DMS79 treated with DMSO at 0.1 percent for 48 hours (cell line): ENCODE measurements at regions not wholly inside any gene's neighbourhood (a gene's known extent, or its start where the extent isn't known, plus 50 kb on each side); places are given as distances from the start of the nearest gene placed in this dataset.
"Not testable (repeated sequence)": the region's sequence is repeated elsewhere in the genome, so short reads cannot be mapped to it uniquely, and the experiment has no call there.

Source experiments
- DNase-seq: peaks from one replicate; lab custom pipeline; 2025; lab: John Stamatoyannopoulos, UW

DNA sequence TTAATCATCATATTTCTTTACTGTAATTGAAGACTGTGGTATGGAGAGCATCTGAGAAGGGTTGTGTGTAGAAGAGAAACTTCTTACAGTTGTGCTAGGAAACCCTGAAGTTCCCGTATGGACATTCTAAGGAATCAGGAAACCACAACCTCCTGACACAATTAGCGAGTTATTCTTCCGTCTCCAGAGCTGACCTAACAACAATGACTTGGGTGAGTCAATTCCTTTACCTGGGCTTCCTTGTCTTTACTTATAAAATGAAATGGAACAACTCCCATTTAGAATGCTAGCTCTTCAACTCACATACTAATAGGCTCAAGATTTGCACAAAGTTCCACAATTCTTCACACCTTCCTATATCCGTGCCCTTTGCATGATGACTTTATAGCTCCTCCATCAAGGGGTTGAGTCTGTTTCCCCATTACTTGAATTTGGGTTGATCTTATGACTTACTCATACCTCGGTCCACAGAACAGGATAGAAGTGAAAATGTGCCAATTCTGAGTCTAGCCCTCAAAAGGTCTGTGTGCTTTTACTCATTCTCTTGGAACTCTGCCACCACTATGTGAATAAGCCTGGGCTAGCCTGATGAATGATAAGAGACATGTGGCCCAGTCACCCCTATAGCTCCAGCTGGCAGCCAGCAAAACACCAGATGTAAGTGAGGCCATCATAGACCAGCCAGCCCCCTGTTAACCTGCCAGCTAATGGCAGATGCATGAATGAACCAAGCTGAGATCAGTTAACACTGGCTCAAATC, 459.4 kb downstream of the ETNK1 start:
- DNase-seq = no peak

- no peak for DNase-seq
Measured at GRCh38 chr12:23088594-23088993, 463.6 kb downstream of the ETNK1 start.

DNA sequence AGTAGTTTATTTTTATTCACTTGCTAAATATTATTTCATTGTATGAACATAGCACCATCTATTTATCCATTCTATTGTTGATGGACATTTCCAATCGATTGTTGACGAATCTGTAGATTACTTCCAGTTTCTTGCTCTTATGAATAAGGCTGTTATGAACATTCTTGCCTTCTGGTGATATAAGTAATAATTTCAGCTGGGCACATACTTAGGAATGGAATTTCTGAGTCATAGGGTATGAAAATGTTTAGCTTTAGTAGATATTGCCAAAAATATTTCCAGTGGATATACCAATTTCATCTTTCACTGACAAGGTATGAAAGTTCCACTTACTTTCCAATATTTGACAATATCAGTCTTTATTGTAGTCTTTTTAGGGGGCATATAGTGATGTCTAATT, 468.5 kb downstream of the ETNK1 start:
- no peak for DNase-seq

DNA sequence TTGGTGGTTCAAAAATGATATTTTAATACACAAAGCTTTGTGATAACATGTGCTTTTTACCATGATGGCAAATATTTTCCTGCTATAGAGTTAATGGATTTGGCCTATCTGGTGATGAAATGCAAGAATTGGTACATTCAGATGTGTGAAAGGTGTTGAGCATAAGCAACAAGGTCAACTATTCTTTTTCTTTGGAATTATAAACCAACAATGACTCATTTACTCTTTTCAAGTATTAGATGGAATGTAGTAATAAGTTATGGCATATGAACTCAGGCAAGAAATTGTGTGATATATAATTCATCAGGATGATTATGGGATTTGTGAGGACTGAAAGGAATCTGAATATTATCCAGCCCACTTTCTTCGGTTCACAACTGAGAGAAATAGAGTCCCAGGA, 471.4 kb downstream of the ETNK1 start:
- no peak for DNase-seq

GRCh38 chr12:23098110-23098509, 473.1 kb downstream of the ETNK1 start:
- no peak for DNase-seq

GRCh38 chr12:23098517-23098916, 473.5 kb downstream of the ETNK1 start:
- DNase-seq = no peak

GRCh38 chr12:23099104-23099503, 474.1 kb downstream of the ETNK1 start:
- DNase-seq = no peak

- DNase-seq = no peak
Measured at GRCh38 chr12:23099604-23100003, 474.6 kb downstream of the ETNK1 start.

DNA sequence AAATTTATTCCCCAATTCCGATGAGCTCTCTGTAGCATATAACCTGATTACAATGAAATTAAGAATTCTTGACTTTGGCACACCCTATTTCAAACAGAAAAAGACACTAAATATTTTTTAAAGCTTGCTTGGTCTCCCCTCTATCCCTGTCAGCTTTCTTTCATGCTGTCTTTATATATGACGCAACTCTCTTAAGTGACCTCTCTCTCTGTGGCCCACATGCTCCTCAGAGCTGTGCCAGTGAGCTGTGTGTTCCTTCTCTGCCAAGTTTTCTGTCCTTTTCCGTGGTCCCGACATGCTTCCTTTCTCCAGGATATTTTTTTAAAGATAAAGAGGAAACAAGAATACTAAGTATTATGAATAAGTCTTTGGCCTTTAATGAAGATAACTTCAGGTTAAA, 484.0 kb downstream of the ETNK1 start:
- no peak for DNase-seq

- DNase-seq = no peak
Measured at GRCh38 chr12:23113781-23114180, 488.8 kb downstream of the ETNK1 start.

GRCh38 chr12:23115984-23116383, 491.0 kb downstream of the ETNK1 start:
- DNase-seq = no peak

DNA sequence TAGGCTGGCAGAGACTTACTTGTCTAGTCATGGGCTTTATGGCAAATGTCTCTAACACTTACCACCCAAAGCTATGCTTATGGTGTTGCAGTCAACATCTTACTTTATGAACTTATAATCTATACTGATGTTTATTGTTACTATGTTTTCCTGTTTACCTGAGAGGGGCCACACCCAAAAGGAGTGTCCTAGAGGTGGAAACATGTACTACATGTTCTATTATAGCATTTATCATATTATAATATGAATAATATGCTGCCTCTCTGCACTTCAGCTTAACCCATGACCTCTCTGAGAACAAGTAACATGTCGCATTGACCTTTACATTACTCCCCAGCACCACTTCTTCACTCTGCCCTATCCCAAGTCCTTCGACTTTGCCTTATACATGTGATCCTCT, 501.8 kb downstream of the ETNK1 start:
- no peak for DNase-seq

- DNase-seq = no peak
Measured at GRCh38 chr12:23127701-23128100, 502.7 kb downstream of the ETNK1 start.

DNA sequence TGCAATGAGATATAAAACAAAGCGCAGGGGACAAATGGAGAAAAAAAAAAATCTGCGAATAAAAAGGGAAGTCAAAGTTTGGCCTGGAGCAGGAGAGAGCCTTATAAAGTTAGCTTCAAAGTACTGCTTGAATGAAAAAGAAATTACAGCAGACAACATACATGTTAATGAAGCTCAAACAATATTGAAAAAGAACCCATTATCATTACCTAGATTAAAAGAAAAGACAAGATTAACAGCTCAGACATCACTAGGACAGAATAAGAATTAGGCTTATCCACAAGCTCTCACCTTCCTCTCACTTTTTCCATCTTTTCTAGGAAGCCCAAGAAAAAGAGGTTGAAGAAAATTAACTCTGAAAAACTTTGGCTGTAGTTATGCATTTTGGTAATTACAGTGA, 503.5 kb downstream of the ETNK1 start:
- DNase-seq = no peak

DNA sequence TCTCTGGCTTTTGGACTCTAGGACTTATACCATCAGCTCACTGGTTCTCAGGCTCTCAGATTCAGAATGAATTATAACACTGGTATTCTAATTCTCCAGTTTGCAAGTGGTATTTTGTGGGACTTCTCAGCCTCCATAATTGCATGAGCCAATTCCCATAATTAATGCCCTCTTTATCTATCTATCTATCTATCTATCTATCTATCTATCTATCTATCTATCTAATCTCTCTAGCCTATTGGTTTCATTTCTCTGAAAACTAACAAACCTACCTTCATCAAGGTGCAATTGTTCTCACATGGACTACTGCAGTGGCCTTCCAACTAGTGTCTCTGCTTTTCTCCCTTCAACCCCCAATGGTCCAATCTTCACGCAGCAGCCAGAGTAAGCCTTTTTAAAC, 507.4 kb downstream of the ETNK1 start:
- no peak for DNase-seq

DNA sequence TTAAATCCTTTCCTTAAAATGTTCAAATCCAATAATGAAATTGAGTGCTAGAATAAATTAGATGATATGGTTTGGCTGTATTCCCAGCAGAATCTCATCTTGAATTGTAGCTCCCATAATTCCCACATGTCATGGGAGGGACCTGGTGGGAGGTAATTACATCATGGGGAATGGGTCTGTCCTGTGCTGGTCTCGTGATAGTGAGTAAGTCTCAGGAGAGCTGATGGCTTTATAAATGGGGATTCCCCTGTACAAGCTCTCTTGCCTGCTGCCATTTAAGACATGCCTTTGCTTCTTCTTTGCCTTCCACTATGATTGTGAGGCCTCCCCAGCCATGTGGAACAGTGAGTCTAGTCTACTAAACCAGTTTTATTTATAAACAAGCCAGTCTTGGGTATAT, 508.5 kb downstream of the ETNK1 start:
- no peak for DNase-seq

GRCh38 chr12:23139026-23139425, 514.1 kb downstream of the ETNK1 start:
- no peak for DNase-seq

DNA sequence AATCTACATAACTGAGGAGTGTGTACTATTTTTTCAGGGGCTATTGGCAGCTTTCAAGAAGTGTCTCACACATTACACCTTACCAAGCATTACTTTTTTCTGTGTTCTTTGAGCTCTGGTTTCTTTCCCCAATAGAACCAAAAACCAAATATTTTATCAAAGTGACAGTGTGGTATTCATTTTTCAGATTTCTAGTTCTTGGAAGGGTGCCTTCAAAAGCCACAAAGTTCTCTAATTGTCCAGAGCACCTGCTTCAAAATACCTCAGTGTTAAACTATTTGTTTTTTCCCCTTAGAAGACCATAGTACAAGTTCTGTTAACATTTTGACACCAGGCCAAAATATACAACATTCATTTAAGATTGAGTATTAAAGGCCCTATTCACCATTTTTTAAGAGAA, 515.7 kb downstream of the ETNK1 start:
- DNase-seq = no peak

DNA sequence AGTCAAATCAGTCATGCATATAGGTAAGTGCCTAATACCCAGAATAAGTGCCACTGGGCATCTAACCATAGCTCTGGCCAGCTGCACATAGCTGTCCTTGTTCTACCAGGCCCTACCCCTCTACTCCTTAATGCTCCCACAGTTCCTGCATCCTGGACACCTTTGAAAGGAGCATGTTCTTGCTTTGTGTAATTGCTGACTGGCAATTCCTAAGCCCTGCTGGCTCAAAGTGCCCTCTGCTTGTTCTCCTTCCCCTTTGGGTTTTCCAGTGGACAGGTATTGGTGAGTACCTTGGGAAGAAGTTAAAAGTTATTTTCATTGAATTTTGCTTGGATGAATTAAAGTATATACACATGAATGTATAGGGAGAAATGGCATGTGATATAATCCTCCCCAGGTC, 516.4 kb downstream of the ETNK1 start:
- no peak for DNase-seq

GRCh38 chr12:23146070-23146469, 521.1 kb downstream of the ETNK1 start:
- not testable (repeated sequence) for DNase-seq

DNA sequence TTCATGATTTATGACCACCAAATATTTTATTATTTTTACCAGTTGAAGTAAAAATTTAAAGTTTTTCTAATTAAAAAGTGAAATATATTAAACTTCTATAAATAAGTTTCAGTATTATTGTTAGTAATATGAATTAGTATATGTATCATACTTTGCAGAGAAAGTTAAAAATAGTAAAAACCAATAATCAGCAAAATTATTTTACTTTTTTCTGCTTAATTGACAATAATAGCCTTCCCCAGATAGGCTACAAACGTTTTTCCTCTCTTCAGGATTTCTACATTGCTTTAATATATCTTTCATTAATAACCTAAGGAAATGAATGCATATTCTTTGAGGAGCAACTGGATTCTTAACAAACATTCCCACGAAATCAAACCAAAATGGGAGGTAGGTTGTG, 543.5 kb downstream of the ETNK1 start:
- DNase-seq = no peak

DNA sequence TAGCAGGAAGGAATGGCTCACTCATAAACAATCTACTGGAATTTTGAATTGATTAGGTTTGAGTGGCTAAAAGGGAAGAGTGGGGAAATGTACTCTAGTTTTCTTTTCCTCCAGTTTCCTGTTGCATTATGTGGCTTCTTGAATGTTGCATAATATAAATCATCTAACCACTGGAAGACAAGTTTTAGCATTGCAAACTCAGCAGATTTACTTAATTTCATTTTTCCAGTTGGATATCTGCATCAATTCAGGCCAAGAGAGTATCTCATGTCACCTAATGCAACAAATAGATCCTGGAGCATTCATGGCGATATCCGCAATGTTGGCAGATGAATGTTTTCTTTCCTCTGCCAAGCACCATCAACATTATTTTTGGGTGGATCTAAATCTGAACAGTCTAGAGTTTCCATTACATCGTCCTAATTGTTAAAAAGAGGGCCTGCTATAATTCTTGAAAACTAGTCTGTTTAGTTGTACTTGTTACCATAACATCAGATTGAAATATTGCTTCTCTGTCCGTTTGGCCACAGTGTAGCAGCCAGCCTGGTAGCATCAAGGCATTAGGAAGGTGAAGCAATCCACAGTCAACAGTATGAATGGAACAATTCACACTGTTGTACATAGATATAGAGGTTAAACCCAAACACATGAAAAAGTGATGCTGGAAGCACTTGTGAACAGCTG, 544.2 kb downstream of the ETNK1 start:
- DNase-seq = no peak

DNA sequence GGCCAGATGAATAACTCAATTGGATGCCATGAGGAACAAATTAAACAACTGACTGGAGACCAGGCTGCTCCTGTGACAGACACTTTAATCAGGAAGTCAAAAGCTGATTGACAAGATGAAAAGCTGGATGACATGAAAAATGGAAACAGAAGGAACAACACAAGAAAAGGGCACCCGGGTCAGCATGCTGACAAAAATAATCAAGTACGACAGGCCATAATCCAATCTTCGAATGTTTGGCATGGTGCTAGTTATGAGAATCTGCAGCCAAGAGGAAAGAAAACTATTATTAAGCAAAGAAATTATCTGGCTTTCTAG, 544.7 kb downstream of the ETNK1 start:
- no peak for DNase-seq

DNA sequence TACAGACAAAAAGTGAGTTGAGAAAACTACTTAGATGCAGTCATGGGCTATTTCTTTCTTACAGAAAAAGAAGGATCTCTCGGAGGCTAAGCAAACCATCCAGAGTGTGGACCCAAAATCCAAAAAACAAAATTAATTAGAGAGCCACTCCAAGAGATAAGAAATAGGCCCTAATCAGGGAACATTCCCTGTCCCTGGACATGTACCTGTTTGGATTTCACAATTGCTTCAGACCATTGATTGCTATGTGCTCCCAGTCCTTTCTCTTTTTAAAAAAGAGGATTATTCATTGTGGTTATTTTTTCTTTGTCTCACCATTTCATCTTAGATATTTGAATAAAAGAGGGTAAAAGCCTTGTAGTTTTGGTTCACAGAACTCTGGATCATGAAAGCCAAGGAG, 549.9 kb downstream of the ETNK1 start:
- DNase-seq = no peak
